Fibroblast of skin of left quadriceps (primary cell): ENCODE measurements at regions not wholly inside any gene's neighbourhood (a gene's known extent, or its start where the extent isn't known, plus 50 kb on each side); places are given as distances from the start of the nearest gene placed in this dataset.

Experiments used
- DNase-seq, 2 experiments: peaks; one replicate each; pipeline ENCODE4 v3.0.0-alpha.2; 2013; ENCODE audit warnings: low read depth in 2 of 2

GRCh38 chr6:9409126-9409525 lies 973.8 kb upstream of the SLC35B3 start:
- DNase-seq = no peak

GRCh38 chr6:9408402-9409117 lies 973.2 kb upstream of the SLC35B3 start:
- no peak for DNase-seq

- no peak for DNase-seq
These were observed 970.5 kb upstream of the SLC35B3 start for GRCh38 chr6:9405825-9406224.

- DNase-seq = peak; percentile 41 to 43
These were observed 970.0 kb upstream of the SLC35B3 start for GRCh38 chr6:9405369-9405768.

GRCh38 chr6:9404351-9405146 lies 969.2 kb upstream of the SLC35B3 start:
- DNase-seq = no peak

- DNase-seq = no peak
These were observed 968.4 kb upstream of the SLC35B3 start for GRCh38 chr6:9403736-9404135.

GRCh38 chr6:9401960-9402359 lies 966.6 kb upstream of the SLC35B3 start:
- DNase-seq = no peak

- no peak for DNase-seq
These were observed 964.6 kb upstream of the SLC35B3 start for GRCh38 chr6:9399916-9400315.

GRCh38 chr6:9398767-9399373 lies 963.5 kb upstream of the SLC35B3 start:
- DNase-seq = no peak

- DNase-seq = no peak
These were observed 962.9 kb upstream of the SLC35B3 start for GRCh38 chr6:9398071-9398766.

GRCh38 chr6:9388596-9388995 lies 953.3 kb upstream of the SLC35B3 start:
- no peak for DNase-seq

- DNase-seq = no peak
These were observed 945.2 kb upstream of the SLC35B3 start for GRCh38 chr6:9380568-9380967.

GRCh38 chr6:9373308-9373707 lies 938.0 kb upstream of the SLC35B3 start:
- no peak for DNase-seq

- DNase-seq = no peak
These were observed 935.1 kb upstream of the SLC35B3 start for GRCh38 chr6:9370480-9370879.

- DNase-seq = no peak
These were observed 930.0 kb upstream of the SLC35B3 start for GRCh38 chr6:9365378-9365777.

GRCh38 chr6:9361749-9362148 lies 926.4 kb upstream of the SLC35B3 start:
- DNase-seq = no peak

GRCh38 chr6:9360881-9361280 lies 925.5 kb upstream of the SLC35B3 start:
- no peak for DNase-seq

GRCh38 chr6:9347608-9348007 lies 912.3 kb upstream of the SLC35B3 start:
- no peak for DNase-seq

- no peak for DNase-seq
These were observed 911.6 kb upstream of the SLC35B3 start for GRCh38 chr6:9346923-9347322.

- no peak for DNase-seq
These were observed 900.1 kb upstream of the SLC35B3 start for GRCh38 chr6:9335431-9335830.

- no peak for DNase-seq
These were observed 899.6 kb upstream of the SLC35B3 start for GRCh38 chr6:9334979-9335378.

GRCh38 chr6:9332241-9332780 lies 897.0 kb upstream of the SLC35B3 start:
- no peak for DNase-seq
